ENCODE measurements at regions not wholly inside any gene's neighbourhood (a gene's known extent, or its start where the extent isn't known, plus 50 kb on each side); places are given as distances from the start of the nearest gene placed in this dataset.

- TF ChIP-seq TEAD4 (IDR thresholded peaks at IDR 0.05; ENCODE audit: low read depth, low read length) (no peak), YY1 (IDR thresholded peaks at IDR 0.05; ENCODE audit: low read depth, low read length) (no peak), CEBPB (IDR thresholded peaks at IDR 0.05; ENCODE audit: low read depth, low read length) (no peak), SIN3A (conservative IDR thresholded peaks at IDR 0.05 in 1 of 2, IDR thresholded peaks at IDR 0.05 in 1 of 2; ENCODE audit: low read depth in 1 of 2, low read length in 2 of 2) (no peak)
Observed at GRCh38 chr5:173808079-173808808, 79.9 kb upstream of the CPEB4 start (continued).
